Right atrium auricular region (tissue), 2 donors: ENCODE measurements at regions not wholly inside any gene's neighbourhood (a gene's known extent, or its start where the extent isn't known, plus 50 kb on each side); places are given as distances from the start of the nearest gene placed in this dataset.

Experiments used
- DNase-seq: peaks from one replicate; pipeline ENCODE4 v3.0.0-alpha.2; 2019; ENCODE audit warnings: low spot score
- H3K27ac ChIP-seq, 2 donors: fragments of 200-600 bp; sonication (generic); 1 replicate in 1 of 2; 2 replicates in 1 of 2; pipeline ENCODE4 v1.5.1; 2016 to 2019
- H3K27me3 ChIP-seq, 2 donors: fragments of 200-600 bp; sonication (generic); one replicate each; pipeline versions ENCODE4 v1.5.1 to v1.6.0; 2017 to 2019
- H3K36me3 ChIP-seq: fragments of 200-600 bp; sonication (generic); one replicate; pipeline ENCODE4 v1.5.1; 2016
- H3K4me1 ChIP-seq, 2 donors: fragments of 200-600 bp; sonication (generic); one replicate each; pipeline versions ENCODE4 v1.5.1 to v1.6.0; 2017 to 2019
- H3K4me3 ChIP-seq, 2 donors: fragments of 200-600 bp; sonication (generic); 1 replicate in 1 of 2; 2 replicates in 1 of 2; pipeline ENCODE4 v1.5.1; 2017 to 2019; ENCODE audit warnings: mild to moderate bottlenecking in 1 of 2, moderate library complexity in 1 of 2
- H3K9me3 ChIP-seq, 2 donors: fragments of 200-600 bp; sonication (generic); one replicate each; pipeline ENCODE4 v1.5.1; 2019
- CTCF ChIP-seq, 2 donors: fragments of 200-600 bp; sonication (generic); IDR thresholded peaks; one replicate each; pipeline ENCODE4 v1.5.1; 2019; ENCODE audit warnings: antibody characterized with exemption in 2 of 2

- H3K4me1 ChIP-seq: peaks cover 0 to 21% of the 10 kb centered on the region in 2 donors
- peak overlapping the region; percentile 54 to 84 for H3K27ac ChIP-seq
- H3K36me3 ChIP-seq: no peaks in the 10 kb centered on the region
- no peaks in the 10 kb centered on the region for H3K27me3 ChIP-seq
- H3K4me3 ChIP-seq: no peak overlapping the region
- H3K9me3 ChIP-seq: no peaks in the 10 kb centered on the region
- no peak for DNase-seq
- no peak for TF ChIP-seq CTCF (IDR thresholded peaks at IDR 0.05)
Measured at GRCh38 chr14:25110106-25110505, 60.2 kb upstream of the STXBP6 start.

- Histone ChIP-seq H3K4me3 (no peak overlapping the region), H3K27me3 (no peaks in the 10 kb centered on the region), H3K4me1 (peaks cover 0 to 26% of the 10 kb centered on the region in 2 donors), H3K36me3 (no peaks in the 10 kb centered on the region), H3K27ac (peak overlapping the region; percentile 6 to 84), H3K9me3 (no peaks in the 10 kb centered on the region)
- DNase-seq: no peak
- TF ChIP-seq CTCF (IDR thresholded peaks at IDR 0.05): no peak
Measured at GRCh38 chr14:25108959-25109358, 59.0 kb upstream of the STXBP6 start.

GRCh38 chr14:25108291-25108690 lies 58.3 kb upstream of the STXBP6 start:
- H3K27ac ChIP-seq: peak overlapping the region in 1 of 2 donors; percentile 84
- H3K4me1 ChIP-seq: peaks cover 0 to 26% of the 10 kb centered on the region in 2 donors
- no peak overlapping the region for H3K4me3 ChIP-seq
- DNase-seq: no peak
- TF ChIP-seq CTCF (IDR thresholded peaks at IDR 0.05): no peak
- H3K36me3 ChIP-seq: no peaks in the 10 kb centered on the region
- no peaks in the 10 kb centered on the region for H3K27me3 ChIP-seq
- H3K9me3 ChIP-seq: no peaks in the 10 kb centered on the region

- no peak for DNase-seq
- peaks cover 0 to 11% of the 10 kb centered on the region in 2 donors for H3K4me1 ChIP-seq
- no peaks in the 10 kb centered on the region for H3K9me3 ChIP-seq
- H3K4me3 ChIP-seq: no peak overlapping the region
- TF ChIP-seq CTCF (IDR thresholded peaks at IDR 0.05): no peak
- no peaks in the 10 kb centered on the region for H3K36me3 ChIP-seq
- no peak overlapping the region for H3K27ac ChIP-seq
- H3K27me3 ChIP-seq: no peaks in the 10 kb centered on the region
Measured at GRCh38 chr14:25103820-25104219, 53.9 kb upstream of the STXBP6 start.

- TF ChIP-seq CTCF (IDR thresholded peaks at IDR 0.05): no peak
- H3K9me3 ChIP-seq: no peaks in the 10 kb centered on the region
- H3K27me3 ChIP-seq: no peaks in the 10 kb centered on the region
- H3K4me3 ChIP-seq: no peak overlapping the region
- no peak for DNase-seq
- peaks cover 0 to 6% of the 10 kb centered on the region in 2 donors for H3K4me1 ChIP-seq
- H3K27ac ChIP-seq: no peak overlapping the region
- no peaks in the 10 kb centered on the region for H3K36me3 ChIP-seq
Measured at GRCh38 chr14:25103271-25103670, 53.3 kb upstream of the STXBP6 start.

- H3K9me3 ChIP-seq: no peaks in the 10 kb centered on the region
- H3K36me3 ChIP-seq: no peaks in the 10 kb centered on the region
- DNase-seq: no peak
Measured at GRCh38 chr14:25102788-25103187, 52.8 kb upstream of the STXBP6 start.

More at GRCh38 chr14:25102788-25103187, 52.8 kb upstream of the STXBP6 start:
- no peak for TF ChIP-seq CTCF (IDR thresholded peaks at IDR 0.05)
- Histone ChIP-seq H3K27ac (no peak overlapping the region), H3K27me3 (no peaks in the 10 kb centered on the region), H3K4me1 (peaks cover 0 to 6% of the 10 kb centered on the region in 2 donors), H3K4me3 (no peak overlapping the region)
